ENCODE measurements at regions not wholly inside any gene's neighbourhood (a gene's known extent, or its start where the extent isn't known, plus 50 kb on each side); places are given as distances from the start of the nearest gene placed in this dataset.

GRCh38 chr20:16984481-16984880, 236.3 kb downstream of the OTOR start:
- DNase-seq (ENCODE audit: extremely low read depth, insufficient read length): no peak
- Histone ChIP-seq H3K27me3 (replicated peaks; ENCODE audit: control insufficient read depth, insufficient read depth, low read length) (no peaks in the 10 kb centered on the region), H3K4me3 (replicated peaks; ENCODE audit: low read depth, low read length) (no peak overlapping the region), H3K36me3 (ENCODE audit: control insufficient read depth, insufficient read depth, low read length) (no peaks in the 10 kb centered on the region)
- TF ChIP-seq CTCF (IDR thresholded peaks at IDR 0.05; ENCODE audit: insufficient read depth, low read length, poor library complexity, severe bottlenecking): no peak

GRCh38 chr20:17003170-17003870, 223.5 kb upstream of the PCSK2 start:
- no peaks in the 10 kb centered on the region for H3K27me3 ChIP-seq (replicated peaks; ENCODE audit: control insufficient read depth, insufficient read depth, low read length)
- DNase-seq (ENCODE audit: extremely low read depth, insufficient read length): no peak
- TF ChIP-seq CTCF (IDR thresholded peaks at IDR 0.05; ENCODE audit: insufficient read depth, low read length, poor library complexity, severe bottlenecking): no peak
- no peak overlapping the region for H3K4me3 ChIP-seq (replicated peaks; ENCODE audit: low read depth, low read length)
- H3K36me3 ChIP-seq (ENCODE audit: control insufficient read depth, insufficient read depth, low read length): no peaks in the 10 kb centered on the region

- no peak for TF ChIP-seq CTCF (IDR thresholded peaks at IDR 0.05; ENCODE audit: insufficient read depth, low read length, poor library complexity, severe bottlenecking)
- no peak for DNase-seq (ENCODE audit: extremely low read depth, insufficient read length)
- Histone ChIP-seq H3K4me3 (replicated peaks; ENCODE audit: low read depth, low read length) (no peak overlapping the region), H3K27me3 (replicated peaks; ENCODE audit: control insufficient read depth, insufficient read depth, low read length) (no peaks in the 10 kb centered on the region), H3K36me3 (ENCODE audit: control insufficient read depth, insufficient read depth, low read length) (no peaks in the 10 kb centered on the region)
These were observed 216.7 kb upstream of the PCSK2 start for GRCh38 chr20:17010181-17010580.

GRCh38 chr20:17012546-17013226, 214.2 kb upstream of the PCSK2 start:
- H3K4me3 ChIP-seq (replicated peaks; ENCODE audit: low read depth, low read length): no peak overlapping the region
- H3K27me3 ChIP-seq (replicated peaks; ENCODE audit: control insufficient read depth, insufficient read depth, low read length): no peaks in the 10 kb centered on the region
- DNase-seq (ENCODE audit: extremely low read depth, insufficient read length): no peak
- H3K36me3 ChIP-seq (ENCODE audit: control insufficient read depth, insufficient read depth, low read length): no peaks in the 10 kb centered on the region
- no peak for TF ChIP-seq CTCF (IDR thresholded peaks at IDR 0.05; ENCODE audit: insufficient read depth, low read length, poor library complexity, severe bottlenecking)

GRCh38 chr20:17014217-17014616, 212.6 kb upstream of the PCSK2 start:
- Histone ChIP-seq H3K27me3 (replicated peaks; ENCODE audit: control insufficient read depth, insufficient read depth, low read length) (no peaks in the 10 kb centered on the region), H3K36me3 (ENCODE audit: control insufficient read depth, insufficient read depth, low read length) (no peaks in the 10 kb centered on the region), H3K4me3 (replicated peaks; ENCODE audit: low read depth, low read length) (no peak overlapping the region)
- no peak for DNase-seq (ENCODE audit: extremely low read depth, insufficient read length)
- TF ChIP-seq CTCF (IDR thresholded peaks at IDR 0.05; ENCODE audit: insufficient read depth, low read length, poor library complexity, severe bottlenecking): no peak

Measured in GM06990 (cell line).